Fibroblast of lung (primary cell): ENCODE measurements at regions not wholly inside any gene's neighbourhood (a gene's known extent, or its start where the extent isn't known, plus 50 kb on each side); places are given as distances from the start of the nearest gene placed in this dataset.

Source experiments
- DNase-seq, 2 donors: peaks; one replicate each; pipeline versions ENCODE4 v3.0.0 to v3.0.0-alpha.2; 2010; ENCODE audit warnings: low read depth in 2 of 2
- H2AFZ ChIP-seq: 2 replicates; pipeline ENCODE4 v1.5.1; 2012; ENCODE audit warnings: low read length, control low read depth, inconsistent platforms
- H3K27ac ChIP-seq: 2 replicates; pipeline ENCODE4 v1.5.1; 2011; ENCODE audit warnings: low read length, control low read depth; ENCODE audit not compliant: insufficient read depth
- H3K27me3 ChIP-seq: 2 replicates; pipeline ENCODE4 v1.5.1; 2011; ENCODE audit warnings: mild to moderate bottlenecking, low read length; ENCODE audit not compliant: control insufficient read depth, insufficient read depth
- H3K36me3 ChIP-seq: 2 replicates; pipeline ENCODE4 v1.5.1; 2011; ENCODE audit warnings: low read length; ENCODE audit not compliant: control insufficient read depth, insufficient read depth
- H3K4me1 ChIP-seq: 2 replicates; pipeline ENCODE4 v1.5.1; 2011; ENCODE audit warnings: low read length; ENCODE audit not compliant: control insufficient read depth, insufficient read depth; ENCODE audit errors: extremely low read depth
- H3K4me2 ChIP-seq: 2 replicates; pipeline ENCODE4 v1.5.1; 2011; ENCODE audit warnings: low read length, control low read depth; ENCODE audit not compliant: insufficient read depth; ENCODE audit errors: extremely low read depth
- H3K4me3 ChIP-seq, 4 experiments: fragments of 200-600 bp in 1 of 4; sonication (generic) in 1 of 4; replicated peaks in 1 of 4; 2 replicates each; pipeline ENCODE4 v1.5.1; 2011 to 2016; ENCODE audit warnings: low read length in 4 of 4, low read depth in 3 of 4, mild to moderate bottlenecking in 3 of 4, control low read depth in 2 of 4, inconsistent platforms in 1 of 4, mixed read lengths in 1 of 4; ENCODE audit not compliant: insufficient read depth in 1 of 4; ENCODE audit errors: control extremely low read depth in 1 of 4
- H3K79me2 ChIP-seq: 2 replicates; pipeline ENCODE4 v1.5.1; 2012; ENCODE audit warnings: mild to moderate bottlenecking, low read length, inconsistent platforms; ENCODE audit not compliant: control insufficient read depth, insufficient read depth
- H3K9ac ChIP-seq: 2 replicates; pipeline ENCODE4 v1.5.1; 2011; ENCODE audit warnings: mild to moderate bottlenecking, low read length, control low read depth; ENCODE audit not compliant: insufficient read depth
- H3K9me3 ChIP-seq: 2 replicates; pipeline ENCODE4 v1.5.1; 2012; ENCODE audit warnings: low read depth, low read length; ENCODE audit not compliant: control insufficient read depth, insufficient read depth
- H4K20me1 ChIP-seq: 2 replicates; pipeline ENCODE4 v1.5.1; 2011; ENCODE audit warnings: low read length; ENCODE audit not compliant: control insufficient read depth, insufficient read depth; ENCODE audit errors: extremely low read depth
- EZH2 ChIP-seq: IDR thresholded peaks from 2 replicates; pipeline ENCODE4 v1.5.1; 2012; ENCODE audit warnings: low read length, control low read depth, mild to moderate bottlenecking; ENCODE audit errors: missing control alignments
- TF ChIP-seq, protein P1 (sequence below), 2 donors: IDR thresholded peaks in 1 of 2; conservative IDR thresholded peaks in 1 of 2; 1 replicate in 1 of 2; 2 replicates in 1 of 2; pipeline ENCODE4 v1.5.1; 2011 to 2012; ENCODE audit warnings: low read length in 2 of 2, control low read depth in 1 of 2, inconsistent platforms in 1 of 2, low read depth in 1 of 2, mild to moderate bottlenecking in 1 of 2

DNA sequence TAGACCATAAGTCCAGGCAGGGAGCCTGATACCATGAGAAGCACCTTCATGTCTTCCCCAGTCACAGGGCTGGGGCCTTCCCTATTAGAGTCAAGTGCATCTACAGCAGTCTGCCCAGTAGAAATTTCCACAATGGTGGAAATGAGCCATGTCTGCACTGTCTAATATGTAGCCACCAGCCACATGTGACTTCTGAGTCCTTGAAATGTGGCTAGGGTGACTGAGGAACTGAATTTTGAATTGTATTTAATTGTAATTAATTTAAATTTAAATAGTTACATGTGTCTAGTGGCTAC is 300.2 kb downstream of the CLIC5 start:
- Histone ChIP-seq H3K36me3 (no peaks in the 10 kb centered on the region), H3K4me1 (peaks cover 7% of the 10 kb centered on the region), H3K4me2 (no peak overlapping the region), H3K79me2 (no peaks in the 10 kb centered on the region), H2AFZ (no peak overlapping the region), H3K9me3 (no peaks in the 10 kb centered on the region), H4K20me1 (no peaks in the 10 kb centered on the region), H3K27me3 (no peaks in the 10 kb centered on the region), H3K9ac (no peak overlapping the region), H3K4me3 (no peak overlapping the region), H3K27ac (no peak overlapping the region)
- no peak for DNase-seq
- TF ChIP-seq, protein P1, sequence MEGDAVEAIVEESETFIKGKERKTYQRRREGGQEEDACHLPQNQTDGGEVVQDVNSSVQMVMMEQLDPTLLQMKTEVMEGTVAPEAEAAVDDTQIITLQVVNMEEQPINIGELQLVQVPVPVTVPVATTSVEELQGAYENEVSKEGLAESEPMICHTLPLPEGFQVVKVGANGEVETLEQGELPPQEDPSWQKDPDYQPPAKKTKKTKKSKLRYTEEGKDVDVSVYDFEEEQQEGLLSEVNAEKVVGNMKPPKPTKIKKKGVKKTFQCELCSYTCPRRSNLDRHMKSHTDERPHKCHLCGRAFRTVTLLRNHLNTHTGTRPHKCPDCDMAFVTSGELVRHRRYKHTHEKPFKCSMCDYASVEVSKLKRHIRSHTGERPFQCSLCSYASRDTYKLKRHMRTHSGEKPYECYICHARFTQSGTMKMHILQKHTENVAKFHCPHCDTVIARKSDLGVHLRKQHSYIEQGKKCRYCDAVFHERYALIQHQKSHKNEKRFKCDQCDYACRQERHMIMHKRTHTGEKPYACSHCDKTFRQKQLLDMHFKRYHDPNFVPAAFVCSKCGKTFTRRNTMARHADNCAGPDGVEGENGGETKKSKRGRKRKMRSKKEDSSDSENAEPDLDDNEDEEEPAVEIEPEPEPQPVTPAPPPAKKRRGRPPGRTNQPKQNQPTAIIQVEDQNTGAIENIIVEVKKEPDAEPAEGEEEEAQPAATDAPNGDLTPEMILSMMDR (conservative IDR thresholded peaks at IDR 0.05 in 1 of 2, IDR thresholded peaks at IDR 0.05 in 1 of 2; ENCODE audit: low read depth in 1 of 2, low read length in 2 of 2) = no peak
- TF ChIP-seq EZH2 = no peak

DNA sequence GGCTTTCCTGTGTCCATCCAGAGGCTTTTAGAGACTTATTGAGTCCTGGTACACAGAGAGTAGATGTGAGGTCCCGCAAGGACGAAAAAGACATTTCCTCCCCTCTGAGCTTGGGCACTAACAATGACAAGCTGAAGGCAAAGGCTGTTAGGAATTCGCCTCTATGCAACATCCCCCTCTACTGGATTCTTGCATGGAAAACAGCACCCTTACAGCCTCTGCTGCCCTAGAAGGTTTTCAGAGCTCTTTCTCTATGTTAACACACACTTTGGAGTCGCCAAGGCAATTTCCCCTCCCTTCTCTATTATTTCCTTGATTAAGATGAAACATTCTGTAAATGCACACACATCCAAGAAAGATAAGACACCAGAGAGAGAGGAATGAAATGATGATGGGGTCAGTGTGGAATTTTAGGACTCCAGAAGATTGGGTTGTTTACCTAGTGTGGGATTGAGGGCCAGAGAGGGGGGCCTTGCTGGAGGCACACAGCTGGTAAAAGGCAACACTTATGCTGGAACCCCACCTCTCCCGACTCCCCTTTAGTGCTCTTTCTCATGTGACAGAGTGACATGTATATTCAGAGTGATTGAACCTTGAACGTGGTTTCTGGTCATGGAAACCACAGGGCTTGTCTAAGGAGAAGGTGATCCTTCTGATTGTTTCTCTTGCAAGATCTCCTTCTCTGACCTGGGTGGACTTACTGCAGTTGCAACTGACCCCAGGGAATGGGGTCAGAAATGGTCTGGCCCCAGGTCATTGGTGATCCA is 300.7 kb downstream of the CLIC5 start:
- Histone ChIP-seq H4K20me1 (no peaks in the 10 kb centered on the region), H3K27me3 (no peaks in the 10 kb centered on the region), H3K9me3 (no peaks in the 10 kb centered on the region), H3K36me3 (no peaks in the 10 kb centered on the region), H3K27ac (no peak overlapping the region), H3K79me2 (no peaks in the 10 kb centered on the region), H3K4me2 (peak overlapping the region; percentile 34), H2AFZ (no peak overlapping the region), H3K4me3 (no peak overlapping the region), H3K4me1 (peaks cover 7% of the 10 kb centered on the region), H3K9ac (no peak overlapping the region)
- TF ChIP-seq, protein P1 (conservative IDR thresholded peaks at IDR 0.05 in 1 of 2, IDR thresholded peaks at IDR 0.05 in 1 of 2; ENCODE audit: low read depth in 1 of 2, low read length in 2 of 2) = peak; percentile 95 to 96
- TF ChIP-seq EZH2 = no peak
- peak; percentile 83 to 92 for DNase-seq

DNA sequence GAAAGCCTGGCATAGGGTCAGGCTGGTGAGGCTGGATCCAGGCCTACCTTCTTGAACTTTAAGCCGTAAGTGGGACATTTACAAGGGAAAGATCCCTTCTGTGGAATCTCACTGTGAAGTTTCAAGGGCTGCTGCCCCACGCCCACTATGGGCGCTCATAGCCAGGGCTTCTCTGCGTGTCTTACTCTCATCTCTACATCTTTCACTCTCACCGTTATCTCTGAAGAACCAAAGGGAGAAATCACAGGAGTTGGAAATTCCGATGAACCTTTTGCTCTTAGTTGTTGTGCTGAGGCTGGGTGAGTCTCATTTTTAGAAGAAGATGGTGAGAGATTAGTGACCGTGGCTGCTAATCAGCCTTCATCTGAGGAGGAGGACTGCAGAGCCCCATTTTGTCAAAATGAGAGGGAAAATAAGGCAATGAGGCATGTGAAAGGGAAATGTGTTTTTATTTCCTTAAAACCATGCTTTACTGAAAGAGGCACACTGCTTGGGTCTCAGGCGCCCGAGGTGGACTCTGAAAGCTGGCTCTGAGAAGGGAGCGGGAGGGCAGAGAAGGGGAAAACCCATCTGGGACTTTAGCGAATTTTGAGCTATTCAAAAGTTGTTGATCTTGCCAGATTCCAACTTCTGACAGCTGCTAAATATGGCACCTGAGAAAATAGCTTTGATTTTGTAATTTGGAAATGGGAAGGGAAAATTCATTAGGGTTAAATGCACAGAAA is 301.5 kb downstream of the CLIC5 start:
- H4K20me1 ChIP-seq = no peaks in the 10 kb centered on the region
- H3K4me2 ChIP-seq = peak overlapping the region; percentile 34
- H3K36me3 ChIP-seq = no peaks in the 10 kb centered on the region
- no peaks in the 10 kb centered on the region for H3K27me3 ChIP-seq
- no peaks in the 10 kb centered on the region for H3K79me2 ChIP-seq
- no peak overlapping the region for H3K9ac ChIP-seq
- H3K27ac ChIP-seq = no peak overlapping the region
- peaks cover 7% of the 10 kb centered on the region for H3K4me1 ChIP-seq
- DNase-seq = no peak
- H2AFZ ChIP-seq = no peak overlapping the region
- no peaks in the 10 kb centered on the region for H3K9me3 ChIP-seq
- no peak overlapping the region for H3K4me3 ChIP-seq
- no peak for TF ChIP-seq EZH2
- TF ChIP-seq, protein P1 (conservative IDR thresholded peaks at IDR 0.05 in 1 of 2, IDR thresholded peaks at IDR 0.05 in 1 of 2; ENCODE audit: low read depth in 1 of 2, low read length in 2 of 2) = no peak
